K562 (cell line): ENCODE measurements at regions not wholly inside any gene's neighbourhood (a gene's known extent, or its start where the extent isn't known, plus 50 kb on each side); places are given as distances from the start of the nearest gene placed in this dataset.

Source experiments
- ATAC-seq: fragments of 200-7000 bp; cut with Tn5 transposase; 3 replicates; pipeline ENCODE4 v1.9.1; 2020; ENCODE audit warnings: moderate library complexity
- BruUV-seq: library from RNA; stranded (reverse); fragments of 400-500 nt; replicated peaks from 2 replicates; lab custom pipeline; 2021; lab: Mats Ljungman, UMichigan
- CTCF ChIA-PET: fragments of 300-600 bp; formaldehyde crosslinking; extraction: SDS; loops from one replicate; lab custom pipeline; 2021; ENCODE audit warnings: low intra/inter-chr PET ratio; lab: Yijun Ruan, JAX
- POLR2A ChIA-PET: fragments of 300-600, 350-650 bp; sonication (Branson Sonifier 250); formaldehyde crosslinking; extraction: SDS; loops from one replicate; lab custom pipeline; 2021; ENCODE audit warnings: antibody characterized with exemption, inconsistent platforms; lab: Yijun Ruan, JAX
- DNase-seq, 4 experiments: peaks; one replicate each; pipeline versions ENCODE4 v3.0.0 to v3.0.0-alpha.2; 2011 to 2018; ENCODE audit warnings: low spot score in 3 of 4, mixed read lengths in 3 of 4; ENCODE audit errors: extremely low read depth in 1 of 4
- FAIRE-seq: peaks from 2 replicates; lab custom pipeline; 2011; peaks lifted over from hg19 to GRCh38; lab: Jason Lieb, UNC
- H2AFZ ChIP-seq: 2 replicates; pipeline ENCODE4 v1.6.0; 2011; ENCODE audit warnings: low read depth, low read length, control low read depth, inconsistent platforms
- H3K27ac ChIP-seq: fragments of 200-600 bp; 3 replicates; pipeline ENCODE4 v1.8.0; 2011; ENCODE audit warnings: low read depth, mild to moderate bottlenecking, control low read depth, inconsistent platforms, low read length, moderate library complexity, mixed read lengths; ENCODE audit errors: extremely low read depth
- H3K27me3 ChIP-seq, 2 experiments: fragments of 300-600 bp in 1 of 2; 2 replicates in 1 of 2; 3 replicates in 1 of 2; pipeline versions ENCODE4 v1.6.0 to v1.8.0; 2011; ENCODE audit warnings: inconsistent platforms in 2 of 2, low read length in 2 of 2, mild to moderate bottlenecking in 1 of 2, mixed read lengths in 1 of 2, moderate library complexity in 1 of 2; ENCODE audit not compliant: control insufficient read depth in 2 of 2, insufficient read depth in 2 of 2
- H3K36me3 ChIP-seq: fragments of 300-600 bp; 3 replicates; pipeline ENCODE4 v1.8.0; 2011; ENCODE audit warnings: mild to moderate bottlenecking, low read length, inconsistent platforms; ENCODE audit not compliant: control insufficient read depth, insufficient read depth
- H3K4me1 ChIP-seq, 2 experiments: fragments of 200-600 bp in 1 of 2; replicated peaks in 1 of 2; 2 replicates in 1 of 2; 3 replicates in 1 of 2; pipeline versions ENCODE4 v1.5.1 to v1.8.0; 2011; ENCODE audit warnings: inconsistent platforms in 2 of 2, low read length in 2 of 2, mild to moderate bottlenecking in 1 of 2, mixed read lengths in 1 of 2, moderate library complexity in 1 of 2; ENCODE audit not compliant: control insufficient read depth in 2 of 2, insufficient read depth in 2 of 2
- H3K4me2 ChIP-seq: 2 replicates; pipeline ENCODE4 v1.6.1; 2011; ENCODE audit warnings: low read length, control low read depth, inconsistent platforms, mixed read lengths; ENCODE audit not compliant: insufficient read depth
- H3K4me3 ChIP-seq: fragments of 200-600 bp; sonication (generic), shearing (Covaris generic); 2 replicates; pipeline ENCODE4 v1.5.1; 2016; ENCODE audit warnings: control low read depth, inconsistent platforms
- H3K79me2 ChIP-seq: fragments of 200-600 bp; 3 replicates; pipeline ENCODE4 v1.8.0; 2011; ENCODE audit warnings: low read length, inconsistent platforms; ENCODE audit not compliant: control insufficient read depth, insufficient read depth
- H3K9ac ChIP-seq, 2 experiments: 2 replicates each; pipeline versions ENCODE4 v1.6.0 to v1.6.1; 2011; ENCODE audit warnings: low read depth in 2 of 2, low read length in 2 of 2, control low read depth in 1 of 2, inconsistent platforms in 1 of 2, mild to moderate bottlenecking in 1 of 2, mixed read lengths in 1 of 2; ENCODE audit not compliant: insufficient read depth in 1 of 2
- H3K9me1 ChIP-seq: one replicate; pipeline ENCODE4 v1.6.0; 2011; ENCODE audit warnings: inconsistent platforms, mild to moderate bottlenecking, low read length, moderate library complexity; ENCODE audit not compliant: control insufficient read depth, insufficient read depth
- H3K9me3 ChIP-seq: replicated peaks from 2 replicates; pipeline ENCODE4 v1.5.1; 2011; ENCODE audit warnings: low read depth, low read length, inconsistent platforms; ENCODE audit not compliant: control insufficient read depth, insufficient read depth
- H4K20me1 ChIP-seq: replicated peaks from 2 replicates; pipeline ENCODE4 v1.6.1; 2011; ENCODE audit warnings: low read length, inconsistent platforms, mixed read lengths; ENCODE audit not compliant: control insufficient read depth, insufficient read depth
- FIP1L1 ChIP-seq: fragments of 200-400 bp; formaldehyde crosslinking; IDR thresholded peaks from 2 replicates; pipeline ENCODE4 v1.6.1; 2018; ENCODE audit warnings: mild to moderate bottlenecking, low read depth, low read length; ENCODE audit not compliant: poor library complexity, severe bottlenecking
- MTF1 ChIP-seq: fragments of 250-450 bp; sonication (Bioruptor Pico); IDR thresholded peaks from 2 replicates; pipeline ENCODE4 v1.9.0; 2021; ENCODE audit warnings: moderate library complexity, mild to moderate bottlenecking, inconsistent platforms, borderline replicate concordance
- RFX5 ChIP-seq: IDR thresholded peaks from 2 replicates; pipeline ENCODE4 v1.6.1; 2011; ENCODE audit warnings: low read depth, mild to moderate bottlenecking, improper control_type of control experiment, low read length
- SRSF9 ChIP-seq: fragments of 200-400 bp; formaldehyde crosslinking; IDR thresholded peaks from 2 replicates; pipeline ENCODE4 v1.6.1; 2017; ENCODE audit warnings: low read depth, low read length, borderline replicate concordance
- TAF9B ChIP-seq: fragments of 450-650 bp; IDR thresholded peaks from 2 replicates; pipeline ENCODE4 v1.6.1; 2018; ENCODE audit warnings: mild to moderate bottlenecking; ENCODE audit not compliant: partially characterized antibody
- XRCC3 ChIP-seq: fragments of 450-650 bp; IDR thresholded peaks from 2 replicates; pipeline ENCODE4 v1.6.1; 2017; ENCODE audit warnings: mild to moderate bottlenecking, moderate library complexity
- ZNF197 ChIP-seq: fragments of 200-800 bp; sonication (Bioruptor generic); IDR thresholded peaks from 2 replicates; pipeline ENCODE4 v1.6.1; 2016; ENCODE audit warnings: low read depth, missing genetic modification characterization, missing compliant biosample characterization
- ZNF76 ChIP-seq: fragments of 250-450 bp; sonication (Bioruptor Pico); IDR thresholded peaks from 2 replicates; pipeline ENCODE4 v1.4.0; 2020; ENCODE audit warnings: mild to moderate bottlenecking, moderate library complexity, borderline replicate concordance
- WGBS: fragments of 100-300 bp; shearing (Covaris generic); methylation state at CpG from one replicate; pipeline ENCODE4 v1.1.6; 2016; ENCODE audit warnings: low coverage, mixed read lengths; ENCODE audit not compliant: insufficient coverage; ENCODE audit errors: missing lambda C conversion rate; 5-methylcytosine and 5-hydroxymethylcytosine counted together
- in situ Hi-C: fragments of 300-500 bp; cut with MboI; formaldehyde crosslinking; loops from 4 replicates; pipeline ENCODE4 v1.15.0; 2018; ENCODE audit warnings: inconsistent platforms, mixed read lengths
- intact Hi-C: fragments of 100-400 bp; cut with micrococcal nuclease; formaldehyde crosslinking; loops from 2 replicates; pipeline ENCODE4 v1.14.2; 2022
- TF ChIP-seq, protein P1 (sequence below): fragments of 450-650 bp; formaldehyde crosslinking; IDR thresholded peaks from 2 replicates; pipeline ENCODE4 v1.4.0; 2022; ENCODE audit warnings: missing genetic modification characterization
- TF ChIP-seq, protein P2 (sequence below): fragments of 150-350 bp; conservative IDR thresholded peaks from 2 replicates; pipeline ENCODE4 v1.6.1; 2014; ENCODE audit warnings: low read length
- TF ChIP-seq, protein P3 (sequence below): fragments of 250-450 bp; sonication (Bioruptor Pico); IDR thresholded peaks from 2 replicates; pipeline ENCODE4 v1.5.0; 2021; ENCODE audit warnings: mild to moderate bottlenecking, borderline replicate concordance
- TF ChIP-seq, protein P4 (sequence below): fragments of 450-650 bp; IDR thresholded peaks from 2 replicates; pipeline ENCODE4 v1.6.1; 2016

DNA sequence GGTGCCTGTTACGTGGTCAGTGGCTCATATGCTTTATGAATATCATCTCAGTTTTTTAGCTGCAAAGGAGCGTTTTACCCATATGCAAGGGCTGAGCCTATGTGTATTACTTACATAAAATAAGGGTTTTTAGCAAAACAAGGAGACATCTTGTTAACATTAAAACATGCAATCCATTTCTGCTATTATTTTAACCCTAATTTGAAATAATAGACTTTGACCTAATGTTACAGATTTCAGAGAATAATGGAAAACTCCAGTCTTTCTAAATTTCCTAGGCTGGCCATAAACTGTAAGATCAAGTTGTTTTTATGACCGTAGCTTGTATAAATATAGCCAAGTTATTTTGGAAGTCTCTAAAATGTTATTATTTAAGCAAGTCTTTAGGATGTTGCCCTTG lies 121.1 kb upstream of the SEMA6A start (continued):
- TF ChIP-seq SRSF9 (no peak), RFX5 (no peak), MTF1 (no peak), ZNF197 (CRISPR knock-in tag) (no peak), FIP1L1 (no peak)
- TF ChIP-seq, protein P1, sequence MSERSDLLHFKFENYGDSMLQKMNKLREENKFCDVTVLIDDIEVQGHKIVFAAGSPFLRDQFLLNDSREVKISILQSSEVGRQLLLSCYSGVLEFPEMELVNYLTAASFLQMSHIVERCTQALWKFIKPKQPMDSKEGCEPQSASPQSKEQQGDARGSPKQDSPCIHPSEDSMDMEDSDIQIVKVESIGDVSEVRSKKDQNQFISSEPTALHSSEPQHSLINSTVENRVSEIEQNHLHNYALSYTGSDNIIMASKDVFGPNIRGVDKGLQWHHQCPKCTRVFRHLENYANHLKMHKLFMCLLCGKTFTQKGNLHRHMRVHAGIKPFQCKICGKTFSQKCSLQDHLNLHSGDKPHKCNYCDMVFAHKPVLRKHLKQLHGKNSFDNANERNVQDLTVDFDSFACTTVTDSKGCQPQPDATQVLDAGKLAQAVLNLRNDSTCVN (CRISPR knock-in tag): no peak

DNA sequence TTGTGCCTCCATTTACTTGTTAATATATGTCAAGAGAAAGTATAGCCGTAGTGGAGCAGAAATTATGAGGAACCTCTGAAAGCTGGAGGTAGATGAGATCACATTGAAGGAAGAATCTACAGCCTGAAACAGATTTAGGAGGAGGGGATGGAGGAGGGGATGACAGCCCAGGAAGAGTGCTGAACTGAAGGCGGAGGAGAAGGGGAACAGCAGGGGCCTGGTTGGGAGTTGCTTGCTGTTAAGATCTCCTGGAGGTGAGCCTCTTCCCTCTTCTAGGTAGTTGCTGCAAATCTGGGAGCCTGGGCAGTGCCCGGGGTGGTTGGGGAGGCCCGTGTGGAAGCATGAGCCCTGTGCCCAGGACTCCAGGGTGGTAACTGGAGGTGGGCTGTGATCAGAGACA lies 111.8 kb upstream of the SEMA6A start:
- Histone ChIP-seq H3K4me2 (no peak overlapping the region), H2AFZ (no peak overlapping the region), H3K36me3 (no peaks in the 10 kb centered on the region), H3K9me3 (no peaks in the 10 kb centered on the region), H3K4me1 (no peaks in the 10 kb centered on the region), H4K20me1 (no peaks in the 10 kb centered on the region), H3K27me3 (no peaks in the 10 kb centered on the region), H3K79me2 (no peaks in the 10 kb centered on the region), H3K27ac (no peak overlapping the region), H3K4me3 (no peak overlapping the region), H3K9ac (no peak overlapping the region), H3K9me1 (no peaks in the 10 kb centered on the region)
- no peak for DNase-seq
- in situ Hi-C loops (no loop called here), intact Hi-C loops (no loop called here)
- no TSS peak for BruUV-seq
- ATAC-seq: no peak
- 4% methylated on average over 4 of the region's 4 CpGs for WGBS
- ChIA-PET CTCF (no interaction called here), POLR2A (no interaction called here)
- FAIRE-seq: no peak
- TF ChIP-seq, protein P2, sequence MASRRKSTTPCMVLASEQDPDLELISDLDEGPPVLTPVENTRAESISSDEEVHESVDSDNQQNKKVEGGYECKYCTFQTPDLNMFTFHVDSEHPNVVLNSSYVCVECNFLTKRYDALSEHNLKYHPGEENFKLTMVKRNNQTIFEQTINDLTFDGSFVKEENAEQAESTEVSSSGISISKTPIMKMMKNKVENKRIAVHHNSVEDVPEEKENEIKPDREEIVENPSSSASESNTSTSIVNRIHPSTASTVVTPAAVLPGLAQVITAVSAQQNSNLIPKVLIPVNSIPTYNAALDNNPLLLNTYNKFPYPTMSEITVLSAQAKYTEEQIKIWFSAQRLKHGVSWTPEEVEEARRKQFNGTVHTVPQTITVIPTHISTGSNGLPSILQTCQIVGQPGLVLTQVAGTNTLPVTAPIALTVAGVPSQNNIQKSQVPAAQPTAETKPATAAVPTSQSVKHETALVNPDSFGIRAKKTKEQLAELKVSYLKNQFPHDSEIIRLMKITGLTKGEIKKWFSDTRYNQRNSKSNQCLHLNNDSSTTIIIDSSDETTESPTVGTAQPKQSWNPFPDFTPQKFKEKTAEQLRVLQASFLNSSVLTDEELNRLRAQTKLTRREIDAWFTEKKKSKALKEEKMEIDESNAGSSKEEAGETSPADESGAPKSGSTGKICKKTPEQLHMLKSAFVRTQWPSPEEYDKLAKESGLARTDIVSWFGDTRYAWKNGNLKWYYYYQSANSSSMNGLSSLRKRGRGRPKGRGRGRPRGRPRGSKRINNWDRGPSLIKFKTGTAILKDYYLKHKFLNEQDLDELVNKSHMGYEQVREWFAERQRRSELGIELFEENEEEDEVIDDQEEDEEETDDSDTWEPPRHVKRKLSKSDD: no peak
- TF ChIP-seq XRCC3: no peak
- no peak for TF ChIP-seq ZNF76 (CRISPR knock-in tag)
- no peak for TF ChIP-seq TAF9B
- TF ChIP-seq, protein P3, sequence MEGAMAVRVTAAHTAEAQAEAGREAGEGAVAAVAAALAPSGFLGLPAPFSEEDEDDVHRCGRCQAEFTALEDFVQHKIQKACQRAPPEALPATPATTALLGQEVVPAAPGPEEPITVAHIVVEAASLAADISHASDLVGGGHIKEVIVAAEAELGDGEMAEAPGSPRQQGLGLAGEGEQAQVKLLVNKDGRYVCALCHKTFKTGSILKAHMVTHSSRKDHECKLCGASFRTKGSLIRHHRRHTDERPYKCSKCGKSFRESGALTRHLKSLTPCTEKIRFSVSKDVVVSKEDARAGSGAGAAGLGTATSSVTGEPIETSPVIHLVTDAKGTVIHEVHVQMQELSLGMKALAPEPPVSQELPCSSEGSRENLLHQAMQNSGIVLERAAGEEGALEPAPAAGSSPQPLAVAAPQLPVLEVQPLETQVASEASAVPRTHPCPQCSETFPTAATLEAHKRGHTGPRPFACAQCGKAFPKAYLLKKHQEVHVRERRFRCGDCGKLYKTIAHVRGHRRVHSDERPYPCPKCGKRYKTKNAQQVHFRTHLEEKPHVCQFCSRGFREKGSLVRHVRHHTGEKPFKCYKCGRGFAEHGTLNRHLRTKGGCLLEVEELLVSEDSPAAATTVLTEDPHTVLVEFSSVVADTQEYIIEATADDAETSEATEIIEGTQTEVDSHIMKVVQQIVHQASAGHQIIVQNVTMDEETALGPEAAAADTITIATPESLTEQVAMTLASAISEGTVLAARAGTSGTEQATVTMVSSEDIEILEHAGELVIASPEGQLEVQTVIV: no peak
- no peak for TF ChIP-seq ZNF197 (CRISPR knock-in tag)
- TF ChIP-seq, protein P4, sequence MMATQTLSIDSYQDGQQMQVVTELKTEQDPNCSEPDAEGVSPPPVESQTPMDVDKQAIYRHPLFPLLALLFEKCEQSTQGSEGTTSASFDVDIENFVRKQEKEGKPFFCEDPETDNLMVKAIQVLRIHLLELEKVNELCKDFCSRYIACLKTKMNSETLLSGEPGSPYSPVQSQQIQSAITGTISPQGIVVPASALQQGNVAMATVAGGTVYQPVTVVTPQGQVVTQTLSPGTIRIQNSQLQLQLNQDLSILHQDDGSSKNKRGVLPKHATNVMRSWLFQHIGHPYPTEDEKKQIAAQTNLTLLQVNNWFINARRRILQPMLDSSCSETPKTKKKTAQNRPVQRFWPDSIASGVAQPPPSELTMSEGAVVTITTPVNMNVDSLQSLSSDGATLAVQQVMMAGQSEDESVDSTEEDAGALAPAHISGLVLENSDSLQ: no peak
